ACC112 (cell line): ENCODE measurements at regions not wholly inside any gene's neighbourhood (a gene's known extent, or its start where the extent isn't known, plus 50 kb on each side); places are given as distances from the start of the nearest gene placed in this dataset.

Experiments
- H2AFZ ChIP-seq: fragments of 200-600 bp; sonication (generic); one replicate; pipeline ENCODE4 v1.6.0; 2017; ENCODE audit warnings: antibody characterized with exemption, low read length; ENCODE audit not compliant: unreplicated experiment
- H3K27ac ChIP-seq: fragments of 200-600 bp; sonication (generic); 2 replicates; pipeline ENCODE4 v1.5.1; 2014; ENCODE audit warnings: low read depth, mild to moderate bottlenecking, antibody characterized with exemption, low read length, moderate library complexity
- H3K27me3 ChIP-seq: fragments of 200-600 bp; sonication (generic); 2 replicates; pipeline ENCODE4 v1.6.1; 2014; ENCODE audit warnings: mild to moderate bottlenecking, antibody characterized with exemption, low read length, moderate library complexity, mixed read lengths; ENCODE audit not compliant: insufficient read depth
- H3K36me3 ChIP-seq: fragments of 200-600 bp; sonication (generic); 2 replicates; pipeline ENCODE4 v1.6.1; 2016; ENCODE audit warnings: mild to moderate bottlenecking, antibody characterized with exemption, low read length, moderate library complexity, mixed read lengths; ENCODE audit not compliant: insufficient read depth
- H3K4me1 ChIP-seq: fragments of 200-600 bp; sonication (generic); one replicate; pipeline ENCODE4 v1.6.1; 2016; ENCODE audit warnings: low read length, mixed read lengths; ENCODE audit not compliant: insufficient read depth, unreplicated experiment, control insufficient read depth
- H3K4me3 ChIP-seq: fragments of 200-600 bp; sonication (generic); 2 replicates; pipeline ENCODE4 v1.5.1; 2014; ENCODE audit warnings: mild to moderate bottlenecking, low read depth, low read length
- H3K79me2 ChIP-seq: fragments of 200-600 bp; sonication (generic); one replicate; pipeline ENCODE4 v1.6.0; 2016; ENCODE audit warnings: low read length; ENCODE audit not compliant: control insufficient read depth, unreplicated experiment, insufficient read depth

- Histone ChIP-seq H3K27me3 (no peaks in the 10 kb centered on the region), H3K79me2 (no peaks in the 10 kb centered on the region), H3K4me3 (no peak overlapping the region), H3K27ac (peak overlapping the region; percentile 35), H2AFZ (peak overlapping the region; percentile 61), H3K36me3 (no peaks in the 10 kb centered on the region), H3K4me1 (peaks cover 14% of the 10 kb centered on the region)
These were observed 86.2 kb downstream of the PSAT1 start for GRCh38 chr9:78383130-78383529.

- Histone ChIP-seq H3K27me3 (peaks cover 3% of the 10 kb centered on the region; the same call in 1 of the 2 replicates), H3K27ac (no peak overlapping the region), H3K79me2 (no peaks in the 10 kb centered on the region), H3K36me3 (no peaks in the 10 kb centered on the region), H2AFZ (no peak overlapping the region), H3K4me3 (no peak overlapping the region), H3K4me1 (peaks cover 14% of the 10 kb centered on the region)
These were observed 89.4 kb downstream of the PSAT1 start for GRCh38 chr9:78386348-78386747.

DNA sequence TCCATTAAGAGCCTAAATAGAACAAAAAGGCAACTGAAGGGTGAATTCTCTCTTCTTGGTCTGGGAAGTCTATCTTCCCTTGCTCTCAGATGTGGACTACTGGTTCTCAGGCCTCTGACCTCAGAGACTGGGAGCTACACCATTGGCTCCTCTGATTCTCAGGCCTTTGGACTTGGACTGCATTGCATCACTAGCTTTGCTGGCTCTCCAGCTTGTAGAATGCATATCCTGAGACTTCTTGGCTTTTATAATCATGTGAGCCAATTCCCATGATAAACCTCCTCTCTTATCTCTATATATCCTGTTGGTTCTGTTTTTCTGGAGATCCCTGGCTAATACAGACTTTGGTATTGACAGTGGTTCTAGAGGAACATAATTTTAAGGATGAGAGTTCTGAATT lies 89.8 kb downstream of the PSAT1 start:
- peaks cover 4% of the 10 kb centered on the region; the same call in 1 of the 2 replicates for H3K27me3 ChIP-seq

DNA sequence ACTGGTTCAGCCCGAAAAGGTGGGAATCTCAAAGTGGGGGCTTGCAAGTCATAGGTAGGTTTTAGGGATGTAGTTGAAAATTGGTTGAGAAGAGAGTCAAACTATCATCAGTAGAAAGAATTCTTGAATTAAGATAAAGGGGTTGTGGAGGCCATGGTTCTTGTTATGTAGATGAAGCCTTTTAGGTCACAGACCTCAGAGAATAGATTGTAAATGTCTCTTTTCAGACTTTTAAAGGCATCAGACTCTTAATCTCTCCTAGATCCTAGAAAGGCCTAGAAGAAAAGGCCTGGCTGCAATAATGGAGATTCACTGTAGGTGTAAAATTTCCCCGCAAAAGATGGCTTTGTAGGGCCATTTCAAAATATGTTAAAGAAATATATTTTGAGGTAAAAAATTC lies 96.4 kb downstream of the PSAT1 start:
- H3K4me1 ChIP-seq, result no peaks in the 10 kb centered on the region
- H3K79me2 ChIP-seq, result no peaks in the 10 kb centered on the region
- H3K4me3 ChIP-seq, result no peak overlapping the region
- peaks cover 48% of the 10 kb centered on the region for H3K27me3 ChIP-seq
- no peaks in the 10 kb centered on the region for H3K36me3 ChIP-seq
- no peak overlapping the region for H3K27ac ChIP-seq
- no peak overlapping the region for H2AFZ ChIP-seq

More for the DNA sequence above, 89.8 kb downstream of the PSAT1 start:
- Histone ChIP-seq H2AFZ (no peak overlapping the region), H3K4me1 (peaks cover 14% of the 10 kb centered on the region), H3K4me3 (no peak overlapping the region), H3K79me2 (no peaks in the 10 kb centered on the region), H3K27ac (no peak overlapping the region), H3K36me3 (no peaks in the 10 kb centered on the region)

DNA sequence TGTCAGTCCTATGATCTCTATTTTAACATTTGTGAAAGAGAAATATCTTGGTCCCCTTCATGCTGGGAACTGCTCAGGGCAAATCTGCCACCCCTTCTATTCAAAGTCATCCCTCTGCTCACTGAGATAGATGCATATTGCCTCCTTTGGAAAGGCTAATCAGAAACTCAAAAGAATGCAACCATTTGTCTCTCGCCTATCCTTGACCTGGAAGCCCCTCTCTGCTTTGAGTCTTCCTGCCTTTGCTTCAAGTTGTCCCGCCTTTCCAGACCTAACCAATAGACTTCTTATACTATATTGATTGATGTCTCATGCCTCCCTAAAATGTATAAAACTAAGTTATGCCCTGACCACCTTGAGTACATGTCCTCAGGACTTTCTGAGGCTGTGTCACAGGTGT lies 97.0 kb downstream of the PSAT1 start:
- Histone ChIP-seq H3K27me3 (peaks cover 54% of the 10 kb centered on the region), H2AFZ (no peak overlapping the region), H3K4me3 (no peak overlapping the region), H3K4me1 (no peaks in the 10 kb centered on the region), H3K79me2 (no peaks in the 10 kb centered on the region), H3K36me3 (no peaks in the 10 kb centered on the region), H3K27ac (no peak overlapping the region)

GRCh38 chr9:78396087-78396486 lies 99.2 kb downstream of the PSAT1 start:
- Histone ChIP-seq H2AFZ (no peak overlapping the region), H3K4me1 (no peaks in the 10 kb centered on the region), H3K27me3 (peaks cover 73% of the 10 kb centered on the region), H3K36me3 (no peaks in the 10 kb centered on the region), H3K79me2 (no peaks in the 10 kb centered on the region), H3K27ac (no peak overlapping the region), H3K4me3 (no peak overlapping the region)

GRCh38 chr9:78397045-78397444 lies 100.1 kb downstream of the PSAT1 start:
- H3K27me3 ChIP-seq, result peaks cover 79% of the 10 kb centered on the region
- no peak overlapping the region for H3K27ac ChIP-seq

GRCh38 chr9:78397454-78397853 lies 100.5 kb downstream of the PSAT1 start:
- H3K27ac ChIP-seq, result no peak overlapping the region
- no peak overlapping the region for H2AFZ ChIP-seq
- no peaks in the 10 kb centered on the region for H3K79me2 ChIP-seq
- no peaks in the 10 kb centered on the region for H3K36me3 ChIP-seq
- no peaks in the 10 kb centered on the region for H3K4me1 ChIP-seq
- H3K4me3 ChIP-seq, result no peak overlapping the region
- H3K27me3 ChIP-seq, result peaks cover 82% of the 10 kb centered on the region

More at GRCh38 chr9:78397045-78397444, 100.1 kb downstream of the PSAT1 start:
- no peaks in the 10 kb centered on the region for H3K79me2 ChIP-seq
- no peak overlapping the region for H2AFZ ChIP-seq
- H3K36me3 ChIP-seq, result no peaks in the 10 kb centered on the region
- no peaks in the 10 kb centered on the region for H3K4me1 ChIP-seq
- H3K4me3 ChIP-seq, result no peak overlapping the region

- Histone ChIP-seq H3K27me3 (peaks cover 86% of the 10 kb centered on the region), H3K79me2 (no peaks in the 10 kb centered on the region), H3K27ac (no peak overlapping the region), H3K4me1 (no peaks in the 10 kb centered on the region), H2AFZ (no peak overlapping the region), H3K36me3 (no peaks in the 10 kb centered on the region), H3K4me3 (no peak overlapping the region)
These were observed 102.2 kb downstream of the PSAT1 start for GRCh38 chr9:78399153-78399552.

DNA sequence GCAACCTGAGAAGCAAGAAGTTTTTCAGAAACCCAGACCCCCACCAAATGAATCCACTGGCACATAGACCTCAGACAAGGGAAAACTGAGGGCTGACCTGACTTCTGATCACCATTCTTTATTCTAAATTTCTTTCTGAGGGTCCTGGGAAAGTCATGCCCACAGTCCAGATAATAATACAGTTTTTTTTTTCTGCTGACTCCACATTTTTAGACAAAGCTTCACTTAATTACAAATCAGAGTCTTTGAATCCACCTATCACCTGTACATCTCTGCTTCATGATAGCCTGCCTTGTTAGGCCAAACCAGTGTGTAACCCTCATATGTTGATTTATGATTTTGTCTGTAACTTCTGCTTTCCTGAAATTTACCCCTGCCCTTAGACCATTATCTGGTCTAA lies 103.6 kb downstream of the PSAT1 start:
- Histone ChIP-seq H2AFZ (no peak overlapping the region), H3K27ac (no peak overlapping the region), H3K27me3 (peaks cover 86% of the 10 kb centered on the region), H3K4me1 (no peaks in the 10 kb centered on the region), H3K79me2 (no peaks in the 10 kb centered on the region), H3K36me3 (no peaks in the 10 kb centered on the region), H3K4me3 (no peak overlapping the region)

- H3K27me3 ChIP-seq, result peaks cover 75% of the 10 kb centered on the region
- no peak overlapping the region for H3K27ac ChIP-seq
- H3K4me3 ChIP-seq, result no peak overlapping the region
- no peaks in the 10 kb centered on the region for H3K4me1 ChIP-seq
- no peaks in the 10 kb centered on the region for H3K36me3 ChIP-seq
- no peaks in the 10 kb centered on the region for H3K79me2 ChIP-seq
- no peak overlapping the region for H2AFZ ChIP-seq
These were observed 108.5 kb downstream of the PSAT1 start for GRCh38 chr9:78405461-78405860.
